HG03469 (cell line): ENCODE measurements at regions not wholly inside any gene's neighbourhood (a gene's known extent, or its start where the extent isn't known, plus 50 kb on each side); places are given as distances from the start of the nearest gene placed in this dataset.

Experiments used
- ATAC-seq: cut with Tn5 transposase; IDR thresholded peaks from one replicate; pipeline ENCODE4 v1.9.1; 2021; ENCODE audit warnings: mild to moderate bottlenecking, moderate library complexity, moderate number of reproducible peaks; ENCODE audit not compliant: unreplicated experiment

GRCh38 chr11:115895594-115895993 lies 391.4 kb upstream of the CADM1 start:
- ATAC-seq: no peak

DNA sequence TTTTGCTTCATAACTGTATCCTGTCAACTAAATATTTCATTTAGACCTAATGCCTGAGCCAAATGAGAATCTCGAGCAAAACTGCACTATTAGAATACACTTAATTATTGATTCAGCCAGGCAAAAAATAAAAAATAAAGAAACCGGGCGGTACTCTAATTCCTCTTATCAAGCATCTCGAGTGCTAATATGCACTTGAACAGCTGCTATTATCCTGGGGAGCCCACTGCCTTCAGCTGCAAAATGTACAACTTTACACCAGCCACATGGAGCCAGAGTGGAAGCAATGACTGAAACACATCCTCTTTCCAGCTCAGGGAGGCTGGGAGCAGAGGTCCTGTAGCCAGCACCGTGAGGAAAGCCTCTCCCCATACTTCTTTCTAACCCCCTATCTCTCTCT lies 390.0 kb upstream of the CADM1 start:
- ATAC-seq: no peak

DNA sequence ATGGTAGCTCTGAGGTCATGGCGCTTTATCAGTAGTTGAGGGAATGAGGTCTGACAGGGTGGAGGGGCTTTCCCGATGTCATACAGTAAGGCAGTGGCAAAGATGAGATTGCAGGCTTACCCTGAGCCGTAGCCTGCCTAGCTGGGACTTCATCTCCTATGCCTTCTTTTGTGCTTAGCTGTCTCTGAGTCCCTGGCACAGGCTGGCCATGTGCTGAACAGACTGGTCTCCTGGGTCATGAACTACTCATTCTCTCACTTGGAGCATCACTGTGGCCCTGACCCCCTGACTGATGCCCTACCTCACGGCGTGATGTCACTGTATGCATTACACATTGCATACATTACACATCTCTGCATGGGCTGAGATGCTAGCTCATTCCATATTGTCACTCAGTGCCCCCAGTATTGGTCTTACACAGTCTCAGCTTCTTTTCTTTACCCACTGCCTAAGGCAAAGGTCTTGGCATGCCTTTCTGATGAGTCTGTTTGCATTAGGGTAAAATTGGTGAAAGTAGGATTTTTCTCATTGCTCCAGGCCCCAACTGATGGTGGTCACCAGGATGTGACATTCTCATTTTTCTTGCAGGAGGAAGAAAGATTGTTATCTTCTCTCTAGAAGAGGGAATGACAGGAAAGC lies 389.4 kb upstream of the CADM1 start:
- ATAC-seq: no peak

DNA sequence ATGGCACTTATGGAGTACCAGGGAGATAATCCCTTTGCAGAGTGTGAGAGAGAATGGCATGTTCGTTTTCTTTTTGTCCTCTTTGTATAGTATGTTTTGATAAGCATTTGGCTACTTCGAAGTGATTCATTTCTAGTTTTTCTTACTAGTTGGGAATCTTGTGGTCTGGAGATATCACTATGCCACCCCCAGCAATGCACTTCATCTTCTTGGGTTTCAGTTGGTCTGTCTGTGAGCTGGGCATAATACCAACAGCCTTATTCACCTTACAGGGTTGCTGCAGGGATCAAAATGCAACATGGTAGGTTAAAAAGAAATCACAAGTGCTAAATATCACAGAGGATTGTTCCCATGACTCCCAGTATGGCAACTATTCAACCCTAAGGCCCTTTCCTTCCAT lies 387.8 kb upstream of the CADM1 start:
- no peak for ATAC-seq

DNA sequence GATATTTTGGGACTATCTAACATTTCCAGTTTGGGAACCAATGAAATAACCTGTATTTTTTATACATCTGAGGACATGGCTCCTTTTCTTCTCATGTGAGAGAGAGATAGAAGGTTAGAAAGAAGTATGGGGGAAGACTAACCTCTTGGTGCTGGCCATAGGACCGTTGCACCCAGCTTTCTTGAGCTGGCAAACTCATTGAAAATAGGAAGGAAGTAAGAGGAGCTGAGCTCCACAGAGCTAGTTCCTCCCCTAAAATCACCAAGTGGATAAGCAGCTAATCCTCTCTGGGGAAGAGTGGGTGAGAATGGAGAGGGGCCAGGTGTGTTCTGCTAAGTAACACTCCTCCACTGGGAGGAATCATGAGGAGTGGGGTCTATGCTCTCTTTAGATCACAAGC lies 387.4 kb upstream of the CADM1 start:
- no peak for ATAC-seq

DNA sequence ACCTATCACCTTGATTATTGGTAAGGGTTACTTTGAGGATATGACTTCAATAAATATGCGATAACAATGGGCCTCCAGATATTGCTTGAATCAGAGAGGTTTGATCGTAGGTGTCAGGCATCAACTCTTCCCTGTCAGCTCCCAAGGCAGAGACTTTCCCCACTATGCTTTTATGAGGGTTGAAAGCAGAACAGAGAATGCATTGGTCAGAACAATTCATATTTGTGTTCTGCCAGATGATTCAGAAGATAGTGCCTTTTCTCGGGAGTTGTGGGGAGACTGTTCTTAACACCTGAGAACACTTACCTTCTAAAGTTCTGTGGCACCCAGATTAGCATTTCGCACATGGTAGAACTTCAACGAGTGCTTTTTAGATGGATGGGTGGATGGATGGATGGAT lies 386.3 kb upstream of the CADM1 start:
- no peak for ATAC-seq

DNA sequence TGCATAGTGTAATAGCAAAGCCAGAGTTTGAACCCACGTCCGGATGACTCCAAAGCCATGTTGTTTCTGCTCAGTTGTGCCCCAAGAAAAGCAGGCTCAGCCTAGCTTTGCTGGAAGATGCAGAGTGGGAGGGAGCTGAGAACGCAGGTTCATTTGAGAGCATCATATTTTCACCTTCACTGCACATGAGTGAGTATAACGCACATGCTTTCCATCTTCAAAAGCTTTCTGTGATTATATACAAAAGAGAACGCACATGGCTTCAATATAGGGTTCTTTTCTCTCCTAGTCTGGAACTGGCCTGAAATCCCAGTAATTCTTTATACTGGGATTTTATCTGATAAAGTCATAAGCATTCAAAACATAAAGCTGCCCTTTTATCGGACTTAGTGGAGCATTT lies 385.5 kb upstream of the CADM1 start:
- ATAC-seq: no peak

DNA sequence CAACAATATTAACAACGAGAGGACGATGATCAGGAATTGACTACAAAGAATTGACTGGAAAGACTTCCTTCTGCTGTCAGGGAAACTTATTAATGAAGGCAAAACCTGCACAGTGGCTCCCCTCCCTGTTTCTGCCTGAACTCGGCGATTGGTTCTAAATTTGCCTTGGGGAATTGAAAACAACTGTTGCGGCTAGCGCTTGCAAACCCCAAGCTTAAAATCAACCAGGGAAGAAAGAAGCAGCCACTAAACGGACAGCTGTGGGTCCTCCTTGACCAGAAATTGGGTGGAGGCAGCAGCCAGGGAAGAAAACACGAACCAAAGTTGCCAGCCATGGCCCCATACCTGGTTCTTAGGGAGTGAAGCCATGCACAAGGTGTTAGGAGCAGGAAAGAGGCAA lies 383.5 kb upstream of the CADM1 start:
- ATAC-seq: no peak

DNA sequence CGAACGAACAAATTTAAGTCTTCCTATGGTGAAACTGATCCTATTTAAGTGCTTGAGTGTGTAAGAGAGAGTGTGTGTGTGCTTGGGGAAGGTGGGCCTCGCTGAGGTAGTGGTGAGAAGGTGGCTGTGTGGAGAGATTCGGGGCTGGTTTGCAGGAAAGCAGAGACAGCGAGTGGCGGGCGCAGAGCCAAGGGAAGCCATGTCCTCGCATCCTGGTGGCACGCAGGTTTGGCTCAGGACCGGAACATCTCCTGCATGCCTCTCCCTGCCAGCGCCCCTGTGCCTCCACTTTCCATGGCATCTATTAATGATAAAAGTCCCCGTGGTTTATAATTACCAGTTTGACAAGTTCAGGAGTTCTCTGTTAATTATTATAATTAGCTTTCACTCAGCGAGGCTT lies 383.1 kb upstream of the CADM1 start:
- ATAC-seq: no peak

DNA sequence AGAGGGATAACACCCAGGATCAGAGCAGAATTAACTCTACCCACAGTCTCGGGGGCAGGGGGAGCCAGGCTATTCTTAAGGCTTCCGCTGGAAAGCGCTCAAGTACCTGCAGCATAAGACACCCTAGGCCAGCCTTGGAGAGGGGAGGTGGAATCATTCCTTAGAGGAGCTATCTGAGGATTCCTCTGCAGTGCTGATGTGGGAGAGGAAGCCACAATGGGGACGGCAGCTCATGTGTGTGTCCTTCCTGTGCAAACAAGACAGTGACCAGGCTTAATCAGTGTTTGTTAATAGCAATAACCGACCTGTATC lies 382.2 kb upstream of the CADM1 start:
- ATAC-seq: no peak

GRCh38 chr11:115885535-115886421 lies 381.6 kb upstream of the CADM1 start:
- ATAC-seq: no peak

DNA sequence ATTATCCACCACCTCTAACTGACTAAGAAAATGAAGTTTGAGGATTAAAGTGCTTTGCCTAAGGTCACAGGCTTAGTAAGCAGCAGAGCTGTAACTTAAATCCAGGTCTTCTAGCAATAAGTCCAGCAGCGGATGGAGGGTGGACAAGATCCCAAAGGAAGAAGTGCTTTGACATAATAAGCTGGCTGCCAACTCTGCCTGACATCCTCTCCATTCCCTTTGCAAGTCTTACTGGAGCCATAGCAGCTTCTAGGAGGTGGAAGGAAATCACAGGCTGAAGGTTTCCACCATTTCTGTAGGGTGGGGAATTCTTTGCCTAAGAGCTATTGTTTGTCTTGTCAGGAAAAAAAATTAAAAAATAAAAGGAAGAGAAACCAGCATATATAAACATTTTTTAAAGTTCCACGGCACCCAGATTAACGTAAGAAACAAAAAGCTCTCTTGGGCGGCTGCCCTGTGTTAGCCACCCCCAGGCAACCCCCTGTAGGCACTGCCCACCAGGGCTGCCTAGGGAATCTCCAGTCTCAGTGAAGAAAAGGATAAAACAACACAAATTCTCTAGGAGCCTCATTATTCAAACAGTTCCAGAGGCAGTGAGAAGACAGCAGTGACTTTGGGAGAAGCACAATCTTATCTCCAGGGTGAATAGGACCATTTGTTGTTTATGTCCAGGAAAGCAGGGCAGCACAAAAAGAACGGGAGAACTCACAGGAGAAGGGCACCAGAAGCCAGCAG lies 380.8 kb upstream of the CADM1 start:
- no peak for ATAC-seq

DNA sequence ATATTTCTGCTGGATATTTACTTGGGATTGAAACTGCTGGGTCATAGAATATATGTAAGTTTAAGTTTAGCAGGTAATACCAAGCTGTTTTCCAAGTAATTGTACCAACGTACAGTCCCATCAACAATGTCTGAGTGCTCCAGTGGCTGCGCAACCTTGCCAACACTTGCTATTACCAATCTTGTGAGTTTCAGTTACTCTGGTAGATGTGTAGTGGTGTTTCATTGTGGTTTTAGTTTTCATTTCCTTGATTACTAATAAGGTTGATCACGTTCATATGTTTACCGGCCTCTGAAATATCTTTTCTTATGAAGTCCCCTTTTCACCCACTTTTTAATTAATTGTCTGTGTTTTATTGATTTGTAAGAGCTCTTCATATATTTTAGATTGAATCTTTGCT lies 370.6 kb upstream of the CADM1 start:
- peak; percentile 70 for ATAC-seq

DNA sequence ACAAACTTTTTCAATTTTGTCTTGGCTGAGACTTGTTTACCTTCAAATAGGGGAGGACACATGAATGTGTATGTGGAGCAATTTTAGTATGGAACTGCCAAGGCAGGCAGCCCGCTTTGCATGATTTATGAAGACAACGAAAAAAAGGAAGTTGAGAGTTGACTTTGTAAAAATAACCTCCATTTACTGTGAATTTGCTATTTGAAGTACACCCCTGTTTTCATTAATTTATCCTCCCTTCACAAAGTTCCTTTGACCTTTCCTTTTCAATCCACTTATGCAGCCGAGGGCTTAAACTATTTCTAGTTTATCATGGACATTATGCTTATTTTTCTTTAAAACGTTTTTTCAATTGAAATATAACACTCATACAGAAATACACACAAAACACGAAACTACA lies 369.6 kb upstream of the CADM1 start:
- ATAC-seq: no peak

DNA sequence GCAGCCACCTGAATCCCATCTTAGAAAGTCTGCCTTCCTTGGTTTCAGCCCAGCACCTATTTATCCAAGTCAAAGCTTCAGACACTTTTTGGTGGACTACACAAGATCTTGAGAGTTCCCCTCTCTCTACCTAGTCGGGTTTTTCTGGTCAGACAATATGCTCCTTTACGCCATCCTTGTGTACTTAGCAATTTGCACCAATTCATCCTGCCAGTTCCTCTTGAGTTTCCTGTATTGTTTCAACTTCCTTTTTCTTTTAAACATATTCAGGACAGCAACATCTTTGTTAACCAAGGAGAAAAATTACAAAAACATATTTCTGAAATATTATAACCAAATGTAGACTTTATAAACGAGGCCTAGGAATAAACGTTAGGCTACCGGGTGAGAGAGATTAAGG lies 368.2 kb upstream of the CADM1 start:
- ATAC-seq: no peak

GRCh38 chr11:115871161-115871760 lies 367.0 kb upstream of the CADM1 start:
- no peak for ATAC-seq

DNA sequence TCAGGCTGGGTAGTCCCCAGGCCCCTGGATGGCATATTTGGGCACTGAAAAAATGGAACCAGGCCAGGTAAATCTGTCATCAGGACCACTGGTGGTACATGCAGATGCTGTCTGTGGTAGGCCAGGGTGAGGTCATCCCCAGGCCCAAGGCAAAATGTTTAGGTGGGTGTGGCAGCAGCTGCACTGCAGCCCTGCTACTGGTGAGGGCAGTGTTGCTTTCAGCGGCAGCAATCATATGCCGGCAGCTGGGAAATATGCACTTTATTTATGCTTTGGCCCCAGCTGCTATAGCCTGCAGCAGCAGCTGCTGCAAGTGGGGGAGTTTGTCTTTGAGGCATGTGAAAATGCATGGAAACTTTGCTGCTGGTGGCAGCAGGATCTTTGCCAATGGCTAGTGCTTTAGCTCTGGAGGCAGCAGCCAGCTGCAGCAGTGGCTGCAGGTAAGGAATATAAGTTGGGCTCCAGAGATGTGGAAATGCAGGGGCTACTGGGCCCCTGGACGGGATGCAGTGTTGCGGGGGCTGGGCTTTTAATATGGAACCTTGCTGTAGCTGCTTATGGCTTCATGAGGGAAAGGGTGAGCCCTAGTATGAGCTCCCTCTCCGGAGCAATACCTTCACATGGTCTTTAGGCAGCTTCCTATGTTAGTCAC lies 365.7 kb upstream of the CADM1 start:
- no peak for ATAC-seq

DNA sequence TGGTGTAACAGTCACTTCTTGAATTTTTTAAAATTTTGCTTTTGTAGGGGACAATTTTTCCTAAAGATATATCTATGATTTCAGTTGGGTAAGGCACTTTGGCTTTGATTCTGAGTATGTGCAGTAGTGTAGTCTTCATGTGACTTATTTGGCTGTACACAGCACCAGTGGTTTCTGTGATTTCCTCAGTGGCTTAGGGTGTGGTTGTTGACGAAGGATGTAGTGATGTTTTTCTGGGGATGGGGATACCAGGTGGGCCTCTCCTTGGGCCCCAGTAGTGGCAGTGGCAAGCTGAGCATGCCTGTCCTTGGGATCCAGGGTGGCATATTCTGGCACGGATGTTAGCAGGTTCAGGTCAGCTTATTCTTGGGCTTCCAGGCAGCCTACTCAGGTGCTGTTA lies 364.9 kb upstream of the CADM1 start:
- no peak for ATAC-seq

GRCh38 chr11:115860246-115860645 lies 356.0 kb upstream of the CADM1 start:
- no peak for ATAC-seq

GRCh38 chr11:115848611-115849010 lies 344.4 kb upstream of the CADM1 start:
- no peak for ATAC-seq

GRCh38 chr11:115848080-115848479 lies 343.9 kb upstream of the CADM1 start:
- no peak for ATAC-seq
